Spinal cord (tissue), 9 donors: ENCODE measurements at regions not wholly inside any gene's neighbourhood (a gene's known extent, or its start where the extent isn't known, plus 50 kb on each side); places are given as distances from the start of the nearest gene placed in this dataset.

ENCODE experiments used
- DNase-seq, 6 donors: peaks; one replicate each; pipeline versions ENCODE4 v3.0.0 to v3.0.0-alpha.2; 2013 to 2015; ENCODE audit warnings: low spot score in 6 of 6, low read depth in 4 of 6
- H3K27ac ChIP-seq: one replicate; pipeline ENCODE4 v1.5.1; 2013; ENCODE audit warnings: low read depth, low read length, control low read depth
- H3K27me3 ChIP-seq: one replicate; pipeline ENCODE4 v1.6.1; 2013; ENCODE audit warnings: low read length; ENCODE audit not compliant: control insufficient read depth, insufficient read depth
- H3K36me3 ChIP-seq: one replicate; pipeline ENCODE4 v1.6.1; 2013; ENCODE audit warnings: low read length; ENCODE audit not compliant: control insufficient read depth, insufficient read depth
- H3K4me1 ChIP-seq: one replicate; pipeline ENCODE4 v1.6.1; 2013; ENCODE audit warnings: low read length; ENCODE audit not compliant: control insufficient read depth, insufficient read depth
- H3K4me3 ChIP-seq: one replicate; pipeline ENCODE4 v1.5.1; 2013; ENCODE audit warnings: low read depth, low read length, control low read depth
- H3K9me3 ChIP-seq: one replicate; pipeline ENCODE4 v1.6.1; 2013; ENCODE audit warnings: low read length; ENCODE audit not compliant: control insufficient read depth, insufficient read depth
- WGBS: methylation state at CpG from one replicate; pipeline ENCODE4 v1.1.5; 2013; ENCODE audit warnings: missing lambda C conversion rate; ENCODE audit not compliant: insufficient coverage; 5-methylcytosine and 5-hydroxymethylcytosine counted together
- donor health status: healthy.

DNA sequence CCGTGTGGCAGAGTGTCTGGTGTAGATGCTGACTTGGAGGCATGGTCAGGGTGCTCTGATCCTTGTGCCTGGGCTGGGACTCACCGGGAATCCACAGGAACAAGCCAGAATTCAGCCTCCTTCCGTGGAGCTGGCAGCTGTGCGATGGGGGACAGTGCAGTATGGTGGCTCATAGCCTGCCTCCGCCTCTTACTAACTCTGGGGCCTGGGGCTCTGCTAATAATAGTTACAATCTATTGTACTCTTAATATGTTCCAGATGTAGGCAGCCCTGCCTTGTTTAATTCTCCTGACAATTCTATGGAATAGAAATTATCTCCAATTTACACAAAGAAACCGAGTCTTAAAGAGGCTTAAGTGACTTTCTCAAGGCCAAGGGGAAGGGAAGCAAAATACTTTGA lies 77.6 kb downstream of the PCDH1 start:
- Histone ChIP-seq H3K27me3 (no peaks in the 10 kb centered on the region), H3K4me3 (no peak overlapping the region), H3K36me3 (no peaks in the 10 kb centered on the region), H3K4me1 (peaks cover 14% of the 10 kb centered on the region), H3K27ac (no peak overlapping the region), H3K9me3 (no peaks in the 10 kb centered on the region)
- 79% methylated on average over 2 of the region's 6 CpGs for WGBS
- DNase-seq: no peak

DNA sequence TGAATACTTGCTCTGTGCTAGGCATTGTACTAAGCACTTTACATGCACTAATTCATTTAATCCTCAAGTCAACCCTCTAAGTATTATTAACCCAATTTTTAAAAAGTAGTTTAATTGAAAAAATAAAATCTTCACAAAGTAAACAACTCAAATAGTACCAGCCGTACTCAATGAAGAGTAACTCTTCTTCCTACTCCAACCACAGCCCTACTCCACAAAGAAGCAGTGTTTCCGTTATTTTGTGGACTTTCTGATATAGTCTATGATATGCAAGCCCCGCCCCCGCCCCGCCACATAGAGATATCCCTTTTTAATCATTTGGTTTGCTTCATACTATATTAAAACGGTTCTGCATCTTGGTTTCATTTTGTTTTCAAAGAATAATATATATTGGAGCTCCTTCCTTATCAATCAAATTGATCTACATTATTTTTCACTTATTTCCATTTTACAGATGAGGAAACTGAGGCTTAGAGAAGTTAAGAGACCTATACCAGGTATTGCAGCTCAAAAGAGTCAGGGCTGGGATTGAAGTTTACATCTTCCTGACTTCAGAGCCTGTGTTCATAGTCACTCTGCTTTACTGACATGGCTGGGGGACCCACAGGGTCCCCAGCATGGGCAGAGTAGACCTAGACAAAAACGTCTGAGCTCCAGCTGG lies 78.6 kb downstream of the PCDH1 start:
- no peaks in the 10 kb centered on the region for H3K27me3 ChIP-seq
- no peaks in the 10 kb centered on the region for H3K9me3 ChIP-seq
- no peak overlapping the region for H3K27ac ChIP-seq
- no peak overlapping the region for H3K4me3 ChIP-seq
- no peak for DNase-seq
- H3K4me1 ChIP-seq: peaks cover 16% of the 10 kb centered on the region
- H3K36me3 ChIP-seq: no peaks in the 10 kb centered on the region
- WGBS: 44% methylated on average over 1 of the region's 7 CpGs

DNA sequence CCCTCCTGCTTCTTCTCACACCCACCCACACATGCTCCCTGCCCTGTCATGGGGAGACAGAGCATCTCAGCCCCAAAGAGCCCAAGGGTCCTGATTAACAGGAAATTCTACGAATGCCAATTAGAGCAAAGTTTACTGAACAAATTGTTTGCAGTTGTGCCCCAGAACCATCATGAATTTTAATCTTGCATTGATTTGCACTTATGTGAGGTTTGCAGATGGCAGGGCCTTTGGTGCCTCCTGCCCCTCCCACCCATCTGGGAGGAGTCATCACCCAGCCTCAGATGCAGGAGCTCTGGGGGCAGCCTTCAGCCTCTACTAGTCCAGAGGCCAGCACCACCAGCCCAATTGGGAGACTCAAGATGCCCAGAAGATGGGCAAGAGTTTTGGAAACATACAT lies 80.8 kb downstream of the PCDH1 start:
- Histone ChIP-seq H3K27me3 (no peaks in the 10 kb centered on the region), H3K4me3 (no peak overlapping the region), H3K36me3 (no peaks in the 10 kb centered on the region), H3K27ac (no peak overlapping the region), H3K9me3 (no peaks in the 10 kb centered on the region), H3K4me1 (peaks cover 15% of the 10 kb centered on the region)
- WGBS: 43% methylated on average over 1 of the region's 1 CpG
- peak in 1 of 6 donors; percentile 53 for DNase-seq

DNA sequence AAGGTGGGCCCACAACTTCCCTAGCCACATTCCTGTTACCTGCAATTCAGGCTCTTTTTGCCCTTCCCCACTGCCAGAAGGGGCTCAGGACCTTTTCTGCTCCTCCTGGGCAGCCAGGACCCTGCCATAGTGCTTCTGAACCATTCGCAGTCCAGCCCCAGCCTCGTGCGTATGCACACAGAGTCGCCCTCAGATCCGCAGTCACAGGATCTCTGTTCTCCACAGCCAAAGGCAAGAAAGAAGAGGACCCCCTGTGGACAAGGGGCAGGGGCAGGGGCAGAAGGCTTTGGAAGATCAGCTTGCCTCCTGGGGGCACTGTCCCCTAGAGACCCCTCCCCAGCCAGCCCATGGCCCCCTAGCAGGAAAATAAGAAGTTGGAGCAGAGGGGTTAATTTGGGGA lies 82.8 kb downstream of the PCDH1 start:
- Histone ChIP-seq H3K27ac (no peak overlapping the region), H3K36me3 (no peaks in the 10 kb centered on the region), H3K4me3 (no peak overlapping the region), H3K4me1 (peaks cover 15% of the 10 kb centered on the region), H3K27me3 (no peaks in the 10 kb centered on the region), H3K9me3 (no peaks in the 10 kb centered on the region)
- DNase-seq: no peak
- WGBS: 65% methylated on average over 5 of the region's 5 CpGs

DNA sequence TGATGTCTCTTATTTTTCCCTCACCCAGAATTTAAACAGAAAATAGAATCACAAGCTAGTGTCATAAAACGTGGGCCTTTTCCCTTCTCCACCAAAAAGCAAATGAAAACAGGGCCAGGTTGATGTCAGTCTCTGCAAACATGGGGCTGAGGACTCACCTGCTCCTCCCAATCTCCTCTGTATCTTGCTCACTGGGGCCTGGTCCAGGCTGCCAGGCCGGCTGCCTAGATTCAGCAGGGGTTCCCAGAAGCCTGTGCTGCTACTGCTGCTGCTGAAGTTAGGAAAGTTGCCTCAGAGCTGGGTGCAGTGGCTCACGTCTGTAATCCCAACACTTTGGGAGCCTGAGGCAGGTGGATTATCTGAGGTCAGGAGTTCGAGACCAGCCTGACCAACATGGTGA lies 84.3 kb downstream of the PCDH1 start:
- H3K27me3 ChIP-seq: no peaks in the 10 kb centered on the region
- H3K27ac ChIP-seq: no peak overlapping the region
- H3K4me3 ChIP-seq: no peak overlapping the region
- 31% methylated on average over 2 of the region's 4 CpGs for WGBS
- DNase-seq: no peak
- no peaks in the 10 kb centered on the region for H3K36me3 ChIP-seq
- H3K9me3 ChIP-seq: no peaks in the 10 kb centered on the region
- H3K4me1 ChIP-seq: peaks cover 19% of the 10 kb centered on the region

DNA sequence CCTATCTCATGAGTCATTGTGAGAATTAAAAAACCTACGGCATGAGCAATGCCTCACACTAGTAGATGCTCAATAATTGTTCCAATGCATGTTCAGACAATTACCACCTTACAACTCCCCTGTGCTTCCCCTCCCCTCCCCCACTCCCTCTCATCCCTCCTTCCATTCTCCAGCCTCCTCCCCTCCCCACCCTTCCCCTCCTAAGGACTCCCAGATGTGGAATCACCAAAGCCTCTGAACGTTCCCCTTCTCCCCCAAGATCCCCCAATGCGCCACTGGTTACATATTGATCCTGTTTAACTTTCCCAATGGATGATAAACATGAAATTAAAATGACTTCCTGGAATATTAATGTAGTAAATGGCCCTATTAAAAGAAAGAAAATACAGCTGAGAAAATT lies 84.8 kb downstream of the PCDH1 start:
- Histone ChIP-seq H3K4me3 (no peak overlapping the region), H3K36me3 (no peaks in the 10 kb centered on the region), H3K27me3 (no peaks in the 10 kb centered on the region), H3K4me1 (peaks cover 24% of the 10 kb centered on the region), H3K27ac (no peak overlapping the region), H3K9me3 (no peaks in the 10 kb centered on the region)
- peak in 1 of 6 donors; percentile 94 for DNase-seq
- WGBS: no CpG with 5 or more reads among the region's 3 CpGs

DNA sequence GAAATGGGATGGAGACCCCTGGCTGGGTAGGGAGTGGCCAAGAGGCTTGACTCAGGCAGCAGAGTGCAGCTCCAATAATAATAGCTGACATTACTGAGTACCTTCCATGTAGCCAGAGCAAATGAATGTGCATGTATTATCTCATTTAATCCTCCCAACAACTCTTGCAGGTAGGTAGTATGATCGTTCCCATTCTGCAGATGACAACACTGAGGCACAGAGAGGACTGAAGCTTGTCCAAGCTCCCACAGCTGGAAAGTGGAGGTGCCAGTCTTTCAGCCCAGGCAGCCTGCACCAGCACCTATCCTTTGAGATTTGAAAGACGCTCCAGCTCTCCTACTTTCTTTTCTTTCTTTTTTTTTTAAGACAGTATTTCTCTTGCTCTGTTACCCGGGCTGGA lies 87.6 kb downstream of the PCDH1 start:
- H3K27ac ChIP-seq: no peak overlapping the region
- WGBS: 60% methylated on average over 1 of the region's 3 CpGs
- no peak overlapping the region for H3K4me3 ChIP-seq
- peaks cover 34% of the 10 kb centered on the region for H3K4me1 ChIP-seq
- no peaks in the 10 kb centered on the region for H3K36me3 ChIP-seq
- no peaks in the 10 kb centered on the region for H3K9me3 ChIP-seq
- DNase-seq: no peak
- H3K27me3 ChIP-seq: no peaks in the 10 kb centered on the region

DNA sequence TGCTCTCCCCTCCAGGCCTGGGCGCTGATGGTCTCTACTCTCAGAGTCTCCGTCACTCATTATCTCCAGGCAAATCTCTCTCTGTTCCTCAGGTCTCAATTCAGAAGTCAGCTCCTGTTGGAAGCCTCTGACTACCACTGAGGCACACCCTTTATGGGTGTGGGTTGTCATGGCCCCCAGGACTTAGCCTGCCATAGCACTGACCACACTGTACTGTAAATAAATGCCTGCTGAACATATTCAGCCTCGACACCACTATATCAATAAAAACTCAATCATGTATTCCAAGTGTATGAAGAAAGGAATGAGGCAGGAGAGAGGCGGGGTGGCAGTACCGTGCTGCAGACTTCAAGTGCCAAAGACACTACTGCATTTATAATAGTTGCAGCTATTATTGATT lies 88.9 kb downstream of the PCDH1 start:
- no CpG with 5 or more reads among the region's 5 CpGs for WGBS
- DNase-seq: no peak
- Histone ChIP-seq H3K4me3 (no peak overlapping the region), H3K36me3 (no peaks in the 10 kb centered on the region), H3K27ac (no peak overlapping the region), H3K9me3 (no peaks in the 10 kb centered on the region), H3K4me1 (peaks cover 35% of the 10 kb centered on the region), H3K27me3 (no peaks in the 10 kb centered on the region)

DNA sequence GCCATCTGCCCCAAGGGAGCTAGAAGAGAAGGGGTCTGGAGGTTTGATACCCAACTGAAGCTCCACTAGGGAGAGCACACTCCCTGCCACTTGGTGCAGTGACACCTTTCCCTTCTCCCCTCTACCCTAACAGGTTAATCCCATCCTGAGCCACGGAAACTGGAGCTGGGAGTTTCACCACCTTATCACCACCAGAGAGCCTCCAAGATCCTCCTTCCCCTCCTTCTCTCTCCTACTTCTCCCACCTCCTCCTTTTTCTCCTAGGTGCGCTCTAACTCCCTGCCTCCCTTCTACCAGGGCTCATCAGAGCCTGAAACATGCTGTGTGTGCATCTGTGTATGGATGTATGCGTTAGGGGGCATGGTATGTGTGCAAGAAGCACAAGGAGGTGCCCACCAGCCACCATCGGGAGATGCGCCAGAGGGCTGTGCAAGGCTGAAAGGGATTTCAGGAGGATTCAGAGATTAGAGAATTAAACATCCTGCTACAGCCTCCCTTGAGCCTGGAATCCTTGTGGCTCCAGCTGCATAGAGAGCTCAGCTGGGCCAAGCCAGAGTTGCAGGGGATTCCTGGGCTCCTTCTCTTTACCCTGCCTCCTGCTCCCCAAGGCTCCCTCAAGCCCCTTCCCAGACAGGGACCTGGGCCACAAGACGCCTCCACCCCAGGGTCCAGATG lies 89.8 kb downstream of the PCDH1 start:
- DNase-seq: peak in 1 of 6 donors; percentile 68
- peaks cover 41% of the 10 kb centered on the region for H3K4me1 ChIP-seq
- WGBS: 83% methylated on average over 5 of the region's 6 CpGs
- no peaks in the 10 kb centered on the region for H3K9me3 ChIP-seq
- H3K27me3 ChIP-seq: no peaks in the 10 kb centered on the region
- no peak overlapping the region for H3K4me3 ChIP-seq
- no peak overlapping the region for H3K27ac ChIP-seq
- H3K36me3 ChIP-seq: no peaks in the 10 kb centered on the region

DNA sequence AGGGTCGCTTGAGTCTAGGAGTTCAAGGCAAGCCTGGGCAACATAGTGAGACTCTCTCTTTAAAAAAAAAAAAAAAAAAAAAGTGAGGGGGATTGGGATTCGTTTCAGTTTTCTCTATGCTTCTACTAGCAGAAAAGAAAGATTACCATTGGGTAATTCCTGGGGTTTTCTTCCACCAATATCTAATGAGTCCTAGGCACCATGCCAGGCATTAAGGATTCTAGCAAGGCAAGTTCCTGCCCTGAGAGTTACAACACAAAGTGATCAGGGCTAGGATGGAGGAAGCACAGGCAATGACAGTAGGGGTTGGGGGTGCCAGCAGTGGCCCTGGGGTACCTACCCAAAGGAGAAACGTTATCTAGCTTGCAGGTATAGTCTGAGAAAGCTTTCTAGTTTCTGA lies 90.8 kb downstream of the PCDH1 start:
- Histone ChIP-seq H3K4me3 (no peak overlapping the region), H3K4me1 (peaks cover 44% of the 10 kb centered on the region), H3K36me3 (no peaks in the 10 kb centered on the region), H3K9me3 (no peaks in the 10 kb centered on the region), H3K27me3 (no peaks in the 10 kb centered on the region), H3K27ac (no peak overlapping the region)
- 85% methylated on average over 2 of the region's 3 CpGs for WGBS
- peak in 1 of 6 donors; percentile 55 for DNase-seq
